KOPT-K1 (cell line): ENCODE measurements at regions not wholly inside any gene's neighbourhood (a gene's known extent, or its start where the extent isn't known, plus 50 kb on each side); places are given as distances from the start of the nearest gene placed in this dataset.
"Not testable (repeated sequence)": the region's sequence is repeated elsewhere in the genome, so short reads cannot be mapped to it uniquely, and the experiment has no call there.

Experiments used
- H3K27ac ChIP-seq: fragments of 200-600 bp; sonication (generic); 2 replicates; pipeline ENCODE4 v1.5.1; 2016; ENCODE audit warnings: antibody characterized with exemption, mild to moderate bottlenecking, low read depth, low read length; ENCODE audit not compliant: poor library complexity, severe bottlenecking
- H3K36me3 ChIP-seq: fragments of 200-600 bp; sonication (generic); 2 replicates; pipeline ENCODE4 v1.5.1; 2017; ENCODE audit warnings: antibody characterized with exemption, mild to moderate bottlenecking, low read length, moderate library complexity; ENCODE audit not compliant: insufficient read depth
- H3K9me3 ChIP-seq: fragments of 200-600 bp; sonication (generic); 2 replicates; pipeline ENCODE4 v1.5.1; 2017; ENCODE audit warnings: antibody characterized with exemption, low read length, mild to moderate bottlenecking; ENCODE audit not compliant: insufficient read depth, poor library complexity, severe bottlenecking

- Histone ChIP-seq H3K9me3 (peaks cover 8% of the 10 kb centered on the region), H3K27ac (no peak overlapping the region), H3K36me3 (no peaks in the 10 kb centered on the region)
Observed at GRCh38 chr4:123510659-123511058, 114.1 kb downstream of the SPRY1 start.

- Histone ChIP-seq H3K36me3 (no peaks in the 10 kb centered on the region), H3K27ac (no peak overlapping the region), H3K9me3 (no peaks in the 10 kb centered on the region)
Observed at GRCh38 chr4:123516576-123516975, 120.0 kb downstream of the SPRY1 start.

GRCh38 chr4:123517176-123517575 is 120.6 kb downstream of the SPRY1 start:
- H3K27ac ChIP-seq, result no peak overlapping the region
- H3K36me3 ChIP-seq, result no peaks in the 10 kb centered on the region
- H3K9me3 ChIP-seq, result no peaks in the 10 kb centered on the region

GRCh38 chr4:123517971-123518370 is 121.4 kb downstream of the SPRY1 start:
- Histone ChIP-seq H3K27ac (no peak overlapping the region), H3K9me3 (no peaks in the 10 kb centered on the region), H3K36me3 (no peaks in the 10 kb centered on the region)

GRCh38 chr4:123520325-123520724 is 123.7 kb downstream of the SPRY1 start:
- Histone ChIP-seq H3K27ac (no peak overlapping the region), H3K9me3 (no peaks in the 10 kb centered on the region), H3K36me3 (no peaks in the 10 kb centered on the region)

GRCh38 chr4:123522081-123522480 is 125.5 kb downstream of the SPRY1 start:
- no peak overlapping the region for H3K27ac ChIP-seq

GRCh38 chr4:123522646-123523045 is 126.1 kb downstream of the SPRY1 start:
- no peaks in the 10 kb centered on the region for H3K36me3 ChIP-seq
- H3K9me3 ChIP-seq, result no peaks in the 10 kb centered on the region
- H3K27ac ChIP-seq, result no peak overlapping the region

More at GRCh38 chr4:123522081-123522480, 125.5 kb downstream of the SPRY1 start:
- Histone ChIP-seq H3K9me3 (no peaks in the 10 kb centered on the region), H3K36me3 (no peaks in the 10 kb centered on the region)

- H3K9me3 ChIP-seq, result no peaks in the 10 kb centered on the region
- H3K36me3 ChIP-seq, result no peaks in the 10 kb centered on the region
- H3K27ac ChIP-seq, result no peak overlapping the region
Observed at GRCh38 chr4:123524958-123525628, 128.5 kb downstream of the SPRY1 start.

GRCh38 chr4:123526511-123526910 is 129.9 kb downstream of the SPRY1 start:
- Histone ChIP-seq H3K36me3 (no peaks in the 10 kb centered on the region), H3K9me3 (no peaks in the 10 kb centered on the region), H3K27ac (no peak overlapping the region)

- H3K9me3 ChIP-seq, result no peaks in the 10 kb centered on the region
- no peak overlapping the region for H3K27ac ChIP-seq
- H3K36me3 ChIP-seq, result no peaks in the 10 kb centered on the region
Observed at GRCh38 chr4:123528501-123529277, 132.1 kb downstream of the SPRY1 start.

- peaks cover 5% of the 10 kb centered on the region for H3K9me3 ChIP-seq
- H3K27ac ChIP-seq, result no peak overlapping the region
- no peaks in the 10 kb centered on the region for H3K36me3 ChIP-seq
Observed at GRCh38 chr4:123529278-123529568, 132.6 kb downstream of the SPRY1 start.

- H3K27ac ChIP-seq, result no peak overlapping the region
- no peaks in the 10 kb centered on the region for H3K36me3 ChIP-seq
- H3K9me3 ChIP-seq, result peaks cover 8% of the 10 kb centered on the region
Observed at GRCh38 chr4:123530357-123530756, 133.8 kb downstream of the SPRY1 start.

GRCh38 chr4:123535037-123535748 is 138.6 kb downstream of the SPRY1 start:
- H3K27ac ChIP-seq, result no peak overlapping the region
- no peaks in the 10 kb centered on the region for H3K36me3 ChIP-seq
- peaks cover 13% of the 10 kb centered on the region for H3K9me3 ChIP-seq

GRCh38 chr4:123536225-123536624 is 139.6 kb downstream of the SPRY1 start:
- H3K36me3 ChIP-seq, result no peaks in the 10 kb centered on the region
- peaks cover 13% of the 10 kb centered on the region for H3K9me3 ChIP-seq

GRCh38 chr4:123537906-123538402 is 141.4 kb downstream of the SPRY1 start:
- H3K36me3 ChIP-seq, H3K27ac ChIP-seq: not testable (repeated sequence)
- peaks cover 13% of the 10 kb centered on the region for H3K9me3 ChIP-seq

More at GRCh38 chr4:123536225-123536624, 139.6 kb downstream of the SPRY1 start:
- H3K27ac ChIP-seq, result no peak overlapping the region
